GM12892 (cell line): ENCODE measurements at regions not wholly inside any gene's neighbourhood (a gene's known extent, or its start where the extent isn't known, plus 50 kb on each side); places are given as distances from the start of the nearest gene placed in this dataset.

Experiments used
- POLR2A ChIP-seq: IDR thresholded peaks from 2 replicates; pipeline ENCODE4 v1.6.1; 2011; ENCODE audit warnings: low read depth, low read length, control low read depth
- POLR2AphosphoS5 ChIP-seq: IDR thresholded peaks from 2 replicates; pipeline ENCODE4 v1.6.1; 2011; ENCODE audit warnings: low read depth, low read length, control low read depth
- TAF1 ChIP-seq: IDR thresholded peaks from 2 replicates; pipeline ENCODE4 v1.6.1; 2011; ENCODE audit warnings: low read depth, mild to moderate bottlenecking, control low read depth, low read length, borderline replicate concordance

GRCh38 chr20:24842918-24843715 lies 106.0 kb upstream of the CST7 start:
- TF ChIP-seq POLR2AphosphoS5 (no peak), POLR2A (no peak), TAF1 (no peak)
